ENCODE measurements at regions not wholly inside any gene's neighbourhood (a gene's known extent, or its start where the extent isn't known, plus 50 kb on each side); places are given as distances from the start of the nearest gene placed in this dataset.

GRCh38 chr1:47624531-47624930 lies 186.7 kb downstream of the FOXD2 start:
- DNase-seq, result no peak
- H3K4me1 Mint-ChIP-seq, result no peaks in the 10 kb centered on the region
- CTCF ChIA-PET, result no interaction called here

DNA sequence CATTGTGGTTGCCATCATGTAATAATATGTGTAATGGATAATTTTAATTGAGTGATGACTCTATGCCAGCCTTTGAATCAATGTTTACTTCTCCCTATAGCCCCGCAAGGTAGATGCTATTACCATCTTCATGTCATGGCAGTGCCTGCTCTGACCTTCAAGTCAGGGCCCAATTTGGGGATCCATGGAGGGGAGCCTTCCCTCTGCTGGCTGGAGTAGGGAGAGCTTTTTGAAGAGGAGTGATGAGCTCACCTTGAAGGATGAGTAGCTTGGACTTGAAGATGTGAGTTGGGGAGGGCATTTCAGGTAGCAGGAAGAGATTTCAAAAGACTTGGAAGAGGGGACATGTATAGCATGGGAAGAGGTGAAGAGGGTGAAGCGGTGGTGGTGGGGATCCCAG lies 189.2 kb downstream of the FOXD2 start:
- Mint-ChIP-seq H3K27me3 (peaks cover 13% of the 10 kb centered on the region), H3K4me1 (no peaks in the 10 kb centered on the region), H3K27ac (no peak overlapping the region), H3K36me3 (no peaks in the 10 kb centered on the region), H3K4me3 (no peak overlapping the region), H3K9me3 (no peaks in the 10 kb centered on the region)
- no peak for DNase-seq
- CTCF ChIA-PET, result no interaction called here

More at GRCh38 chr1:47624531-47624930, 186.7 kb downstream of the FOXD2 start:
- Mint-ChIP-seq H3K27me3 (peaks cover 13% of the 10 kb centered on the region), H3K9me3 (no peaks in the 10 kb centered on the region), H3K27ac (no peak overlapping the region), H3K4me3 (no peak overlapping the region), H3K36me3 (no peaks in the 10 kb centered on the region)

GRCh38 chr1:47627471-47628370 lies 189.9 kb downstream of the FOXD2 start:
- DNase-seq, result no peak
- Mint-ChIP-seq H3K36me3 (no peaks in the 10 kb centered on the region), H3K27me3 (peaks cover 13% of the 10 kb centered on the region), H3K9me3 (no peaks in the 10 kb centered on the region), H3K4me3 (no peak overlapping the region), H3K4me1 (no peaks in the 10 kb centered on the region), H3K27ac (no peak overlapping the region)
- CTCF ChIA-PET, result no interaction called here

DNA sequence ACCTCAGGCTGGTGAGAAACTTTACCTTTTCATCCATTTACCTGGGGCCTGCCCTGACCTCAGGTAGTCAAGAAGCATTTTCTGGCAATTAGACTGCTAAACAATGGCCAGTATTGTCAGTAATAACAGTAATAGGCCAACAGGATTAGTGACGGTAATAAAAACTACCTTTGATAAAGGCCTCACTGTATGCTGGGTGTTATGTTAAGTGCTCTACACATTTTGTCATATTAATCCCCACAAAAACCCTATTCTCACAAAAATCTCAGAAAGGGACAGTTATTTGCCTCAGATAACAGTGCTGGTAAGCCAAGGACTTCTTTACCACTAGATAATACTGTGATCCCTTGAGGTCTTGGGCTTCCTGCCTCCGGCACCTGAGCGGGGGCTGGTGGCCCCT lies 191.4 kb downstream of the FOXD2 start:
- no peak overlapping the region for H3K4me3 Mint-ChIP-seq
- no peak for DNase-seq
- CTCF ChIA-PET, result no interaction called here

GRCh38 chr1:47630346-47630745 lies 192.5 kb downstream of the FOXD2 start:
- no peaks in the 10 kb centered on the region for H3K4me1 Mint-ChIP-seq
- H3K27me3 Mint-ChIP-seq, result peaks cover 7% of the 10 kb centered on the region
- no peak overlapping the region for H3K4me3 Mint-ChIP-seq
- no peaks in the 10 kb centered on the region for H3K9me3 Mint-ChIP-seq
- no peak overlapping the region for H3K27ac Mint-ChIP-seq
- CTCF ChIA-PET, result no interaction called here
- DNase-seq, result no peak
- H3K36me3 Mint-ChIP-seq, result no peaks in the 10 kb centered on the region

More for the DNA sequence above, 191.4 kb downstream of the FOXD2 start:
- no peaks in the 10 kb centered on the region for H3K9me3 Mint-ChIP-seq
- H3K4me1 Mint-ChIP-seq, result no peaks in the 10 kb centered on the region
- no peaks in the 10 kb centered on the region for H3K36me3 Mint-ChIP-seq
- no peak overlapping the region for H3K27ac Mint-ChIP-seq
- H3K27me3 Mint-ChIP-seq, result peaks cover 13% of the 10 kb centered on the region

DNA sequence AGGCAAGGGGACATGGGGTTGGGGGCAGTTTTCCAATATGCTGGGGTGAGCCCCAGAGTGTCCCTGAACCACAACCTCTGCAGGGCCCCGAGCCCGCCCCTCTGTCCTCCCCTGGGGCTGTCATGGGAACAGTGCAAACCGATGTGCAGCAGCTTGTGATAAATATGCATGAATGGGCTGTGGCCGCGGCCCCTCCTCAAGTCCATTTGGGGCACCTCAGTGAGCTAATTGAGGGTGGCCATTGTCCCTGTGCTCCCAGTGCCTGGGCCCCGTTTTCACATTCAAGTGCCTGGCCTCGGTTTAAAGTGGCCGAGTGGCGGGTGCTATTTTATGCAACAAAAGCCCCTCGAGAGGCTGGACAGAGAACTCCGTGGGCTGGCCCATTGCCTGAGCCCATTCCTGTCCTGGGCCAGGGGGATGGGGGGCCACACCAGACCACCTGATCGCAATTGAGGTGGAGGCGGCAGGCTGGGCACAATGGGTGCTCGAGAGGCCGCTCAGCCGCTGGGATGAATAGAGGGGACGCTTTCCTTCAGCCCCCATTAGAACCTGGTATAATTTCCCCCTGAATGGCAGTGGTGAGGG lies 193.7 kb downstream of the FOXD2 start:
- H3K36me3 Mint-ChIP-seq, result no peaks in the 10 kb centered on the region
- CTCF ChIA-PET, result no interaction called here
- H3K27ac Mint-ChIP-seq, result no peak overlapping the region
- no peaks in the 10 kb centered on the region for H3K9me3 Mint-ChIP-seq
- peaks cover 3% of the 10 kb centered on the region for H3K27me3 Mint-ChIP-seq
- no peaks in the 10 kb centered on the region for H3K4me1 Mint-ChIP-seq
- no peak for DNase-seq
- no peak overlapping the region for H3K4me3 Mint-ChIP-seq

DNA sequence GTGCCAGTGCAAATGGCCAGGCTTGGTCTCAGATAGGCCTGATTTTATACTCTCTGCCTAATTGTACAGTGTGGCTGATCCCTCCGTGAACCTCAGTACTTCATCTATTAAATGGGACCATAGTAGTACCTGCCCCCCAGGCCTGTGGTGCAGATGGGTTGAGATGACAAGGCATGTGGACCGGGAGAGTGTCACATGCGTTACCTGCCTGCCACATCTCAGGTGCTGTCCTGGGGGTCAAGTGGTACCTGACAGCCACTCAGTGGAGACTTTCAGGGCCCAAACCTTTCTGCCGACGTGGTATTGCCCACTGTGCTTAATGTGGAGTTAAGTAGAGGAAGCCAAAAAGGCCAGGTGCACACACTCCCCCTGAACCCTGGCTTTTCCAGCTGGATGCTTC lies 197.3 kb downstream of the FOXD2 start:
- H3K27me3 Mint-ChIP-seq, result peaks cover 10% of the 10 kb centered on the region
- no peak overlapping the region for H3K27ac Mint-ChIP-seq
- no peaks in the 10 kb centered on the region for H3K4me1 Mint-ChIP-seq
- DNase-seq, result no peak
- no peak overlapping the region for H3K4me3 Mint-ChIP-seq
- H3K36me3 Mint-ChIP-seq, result no peaks in the 10 kb centered on the region
- CTCF ChIA-PET, result no interaction called here
- no peaks in the 10 kb centered on the region for H3K9me3 Mint-ChIP-seq

- Mint-ChIP-seq H3K4me1 (no peaks in the 10 kb centered on the region), H3K36me3 (no peaks in the 10 kb centered on the region), H3K9me3 (no peaks in the 10 kb centered on the region), H3K4me3 (no peak overlapping the region), H3K27ac (no peak overlapping the region), H3K27me3 (peaks cover 10% of the 10 kb centered on the region)
- no peak for DNase-seq
- CTCF ChIA-PET, result no interaction called here
Measured at GRCh38 chr1:47635597-47635996, 197.8 kb downstream of the FOXD2 start.

GRCh38 chr1:47637111-47637685 lies 199.4 kb downstream of the FOXD2 start:
- H3K9me3 Mint-ChIP-seq, result no peaks in the 10 kb centered on the region
- H3K4me3 Mint-ChIP-seq, result no peak overlapping the region
- peaks cover 10% of the 10 kb centered on the region for H3K27me3 Mint-ChIP-seq
- no peaks in the 10 kb centered on the region for H3K36me3 Mint-ChIP-seq
- H3K4me1 Mint-ChIP-seq, result no peaks in the 10 kb centered on the region
- DNase-seq, result no peak
- CTCF ChIA-PET, result no interaction called here
- H3K27ac Mint-ChIP-seq, result no peak overlapping the region

DNA sequence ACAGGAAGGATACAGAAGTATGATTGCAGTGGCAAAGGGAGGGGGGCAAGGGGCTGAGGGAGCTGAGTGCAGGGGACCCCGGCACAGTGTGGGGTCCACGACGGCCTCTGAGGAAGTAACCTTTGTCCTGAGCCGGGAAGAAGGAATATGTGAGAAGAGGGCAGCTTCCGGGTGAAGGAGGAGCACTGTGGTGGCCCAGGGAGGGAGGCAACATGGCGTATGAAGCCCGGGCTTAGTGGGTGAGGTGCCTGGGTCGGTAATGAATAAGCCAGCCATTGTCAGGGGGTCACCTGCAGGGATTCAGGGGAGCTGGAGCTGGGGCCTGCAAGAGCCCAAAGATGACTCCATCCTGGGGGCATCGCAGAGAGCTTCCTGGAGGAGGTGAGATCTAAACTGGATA lies 200.4 kb downstream of the FOXD2 start:
- Mint-ChIP-seq H3K36me3 (no peaks in the 10 kb centered on the region), H3K27me3 (peaks cover 13% of the 10 kb centered on the region), H3K4me1 (no peaks in the 10 kb centered on the region), H3K27ac (no peak overlapping the region), H3K9me3 (no peaks in the 10 kb centered on the region), H3K4me3 (no peak overlapping the region)
- CTCF ChIA-PET, result no interaction called here
- DNase-seq, result no peak

GRCh38 chr1:47638713-47639112 lies 200.9 kb downstream of the FOXD2 start:
- H3K9me3 Mint-ChIP-seq, result no peaks in the 10 kb centered on the region
- DNase-seq, result no peak
- no peak overlapping the region for H3K4me3 Mint-ChIP-seq
- H3K4me1 Mint-ChIP-seq, result no peaks in the 10 kb centered on the region
- H3K36me3 Mint-ChIP-seq, result no peaks in the 10 kb centered on the region
- CTCF ChIA-PET, result no interaction called here
- no peak overlapping the region for H3K27ac Mint-ChIP-seq
- peaks cover 13% of the 10 kb centered on the region for H3K27me3 Mint-ChIP-seq

GRCh38 chr1:47643306-47644211 lies 205.7 kb downstream of the FOXD2 start:
- DNase-seq, result no peak
- CTCF ChIA-PET, result no interaction called here
- Mint-ChIP-seq H3K27me3 (peaks cover 12% of the 10 kb centered on the region), H3K4me3 (no peak overlapping the region), H3K27ac (no peak overlapping the region), H3K36me3 (no peaks in the 10 kb centered on the region), H3K4me1 (no peaks in the 10 kb centered on the region), H3K9me3 (no peaks in the 10 kb centered on the region)

GRCh38 chr1:47644212-47644573 lies 206.3 kb downstream of the FOXD2 start:
- no peaks in the 10 kb centered on the region for H3K36me3 Mint-ChIP-seq
- DNase-seq, result no peak
- no peaks in the 10 kb centered on the region for H3K4me1 Mint-ChIP-seq
- CTCF ChIA-PET, result no interaction called here
- H3K27ac Mint-ChIP-seq, result no peak overlapping the region
- H3K4me3 Mint-ChIP-seq, result no peak overlapping the region
- H3K27me3 Mint-ChIP-seq, result peaks cover 6% of the 10 kb centered on the region
- H3K9me3 Mint-ChIP-seq, result no peaks in the 10 kb centered on the region

GRCh38 chr1:47645151-47645550 lies 207.3 kb downstream of the FOXD2 start:
- CTCF ChIA-PET, result no interaction called here
- no peaks in the 10 kb centered on the region for H3K36me3 Mint-ChIP-seq
- H3K27ac Mint-ChIP-seq, result no peak overlapping the region

More at GRCh38 chr1:47645151-47645550, 207.3 kb downstream of the FOXD2 start:
- Mint-ChIP-seq H3K27me3 (peaks cover 4% of the 10 kb centered on the region), H3K9me3 (no peaks in the 10 kb centered on the region), H3K4me1 (no peaks in the 10 kb centered on the region), H3K4me3 (no peak overlapping the region)
- no peak for DNase-seq
